Mucosa of stomach (tissue), 1 donor: ENCODE measurements at regions not wholly inside any gene's neighbourhood (a gene's known extent, or its start where the extent isn't known, plus 50 kb on each side); places are given as distances from the start of the nearest gene placed in this dataset.

ENCODE experiments used
- H3K27me3 ChIP-seq: one replicate; pipeline ENCODE4 v1.7.0; 2013; ENCODE audit warnings: mild to moderate bottlenecking, low read length; ENCODE audit not compliant: control insufficient read depth, insufficient read depth
- H3K36me3 ChIP-seq: one replicate; pipeline ENCODE4 v1.7.0; 2013; ENCODE audit warnings: low read length; ENCODE audit not compliant: control insufficient read depth, insufficient read depth
- H3K4me1 ChIP-seq: one replicate; pipeline ENCODE4 v1.7.0; 2013; ENCODE audit warnings: mild to moderate bottlenecking, low read length; ENCODE audit not compliant: control insufficient read depth, insufficient read depth
- H3K4me3 ChIP-seq: one replicate; pipeline ENCODE4 v1.7.0; 2013; ENCODE audit warnings: low read length
- H3K9ac ChIP-seq: one replicate; pipeline ENCODE4 v1.7.0; 2013; ENCODE audit warnings: mild to moderate bottlenecking, low read length, moderate library complexity
- H3K9me3 ChIP-seq: one replicate; pipeline ENCODE4 v1.7.0; 2013; ENCODE audit warnings: mild to moderate bottlenecking, low read length, moderate library complexity; ENCODE audit not compliant: control insufficient read depth
- donor health status: Pancreatic carcinoma.

DNA sequence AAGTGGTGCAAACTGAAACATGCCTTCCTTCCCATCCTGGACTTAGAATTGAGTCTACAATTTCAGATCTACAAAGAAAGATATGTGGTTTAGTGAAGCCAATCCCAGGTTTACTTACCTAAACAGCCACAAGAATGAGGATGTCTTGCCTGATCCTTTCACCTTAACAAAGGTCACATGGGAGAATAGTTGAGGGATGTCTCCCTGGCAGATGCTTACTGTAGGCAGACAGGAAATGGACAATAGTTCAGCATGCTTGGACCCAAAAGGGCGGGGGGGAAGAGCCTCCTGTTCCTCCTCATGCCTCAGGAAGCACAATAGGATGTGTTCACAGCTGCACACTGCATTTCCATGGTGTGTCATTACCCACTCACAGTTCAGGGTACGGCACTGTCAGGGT, 492.7 kb upstream of the USP24 start:
- no peak overlapping the region for H3K4me3 ChIP-seq
- H3K27me3 ChIP-seq: no peaks in the 10 kb centered on the region
- no peak overlapping the region for H3K9ac ChIP-seq
- H3K4me1 ChIP-seq: no peaks in the 10 kb centered on the region
- no peaks in the 10 kb centered on the region for H3K36me3 ChIP-seq
- H3K9me3 ChIP-seq: no peaks in the 10 kb centered on the region

DNA sequence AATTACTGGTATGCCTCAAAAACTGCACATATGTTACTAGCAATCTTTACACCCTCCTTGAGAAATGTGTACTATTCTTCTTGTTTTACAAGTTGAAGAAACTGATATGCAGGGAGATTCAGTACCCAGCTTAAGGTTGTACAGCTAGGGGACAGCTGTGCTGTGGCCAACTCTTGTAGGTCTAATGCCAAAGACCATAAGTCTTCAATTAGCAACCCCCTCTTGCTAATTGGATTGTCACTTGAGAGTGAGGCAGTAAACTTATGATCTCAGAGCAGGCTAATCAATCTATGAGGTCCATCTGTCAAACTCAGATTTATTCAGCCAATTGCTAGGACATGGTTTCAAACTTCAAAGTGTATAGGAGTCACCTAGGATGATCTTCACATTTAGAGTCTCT, 492.0 kb upstream of the USP24 start:
- Histone ChIP-seq H3K9me3 (no peaks in the 10 kb centered on the region), H3K9ac (no peak overlapping the region), H3K27me3 (no peaks in the 10 kb centered on the region), H3K4me1 (no peaks in the 10 kb centered on the region), H3K36me3 (no peaks in the 10 kb centered on the region), H3K4me3 (no peak overlapping the region)

DNA sequence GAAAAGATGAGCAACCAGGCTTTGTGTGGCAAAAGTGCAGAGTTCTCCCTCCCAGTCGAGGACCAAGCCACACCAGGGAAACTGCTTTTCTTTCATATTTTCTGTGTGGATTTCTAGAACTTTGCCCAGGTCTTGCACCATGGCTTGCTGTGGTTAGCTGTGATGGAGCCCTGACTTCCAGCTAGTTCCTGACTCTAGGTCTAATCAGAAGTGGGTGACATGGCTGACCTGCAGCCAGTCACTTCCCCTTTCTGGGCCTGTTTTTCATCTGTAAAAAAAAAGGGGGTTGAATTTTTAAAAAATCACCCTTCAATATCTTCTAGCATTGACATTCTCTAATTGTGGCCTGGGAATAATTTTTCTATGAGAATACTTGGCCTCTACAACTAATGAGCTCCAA, 491.2 kb upstream of the USP24 start:
- no peaks in the 10 kb centered on the region for H3K36me3 ChIP-seq
- H3K9me3 ChIP-seq: no peaks in the 10 kb centered on the region
- no peaks in the 10 kb centered on the region for H3K27me3 ChIP-seq
- no peak overlapping the region for H3K9ac ChIP-seq
- H3K4me3 ChIP-seq: no peak overlapping the region
- H3K4me1 ChIP-seq: no peaks in the 10 kb centered on the region

DNA sequence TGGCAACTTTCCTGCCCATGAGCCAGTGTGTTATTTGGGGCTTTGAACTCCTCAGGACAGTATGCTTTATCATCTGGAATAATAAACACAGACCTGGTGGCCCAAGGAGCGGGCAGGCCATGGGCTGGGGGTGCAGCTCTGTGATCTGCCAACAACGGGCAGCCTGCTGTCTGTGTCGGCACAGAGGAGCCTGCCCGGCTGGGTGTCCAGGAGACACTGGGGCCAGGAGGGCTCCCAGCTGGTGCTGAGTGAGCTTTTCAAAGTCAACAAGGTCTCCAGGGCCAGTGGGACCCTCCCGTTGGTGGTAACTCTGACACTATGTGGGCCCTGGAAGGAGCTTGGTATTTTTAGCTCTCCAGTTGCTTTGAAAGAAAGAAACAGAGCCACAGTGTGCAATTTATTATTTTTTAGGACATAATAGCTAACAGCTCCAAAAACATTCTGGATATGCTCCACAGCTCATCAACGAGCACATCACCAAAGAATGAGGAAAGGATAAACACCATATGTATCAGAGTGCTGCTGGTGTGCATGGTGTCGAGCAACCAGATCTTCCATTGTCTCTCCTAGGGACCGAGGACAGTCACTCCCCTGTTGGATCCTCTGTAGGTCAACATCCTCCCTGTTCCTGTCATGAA, 488.7 kb upstream of the USP24 start:
- H3K9ac ChIP-seq: no peak overlapping the region
- no peaks in the 10 kb centered on the region for H3K9me3 ChIP-seq
- no peaks in the 10 kb centered on the region for H3K27me3 ChIP-seq
- H3K4me1 ChIP-seq: no peaks in the 10 kb centered on the region
- H3K36me3 ChIP-seq: no peaks in the 10 kb centered on the region
- H3K4me3 ChIP-seq: no peak overlapping the region

DNA sequence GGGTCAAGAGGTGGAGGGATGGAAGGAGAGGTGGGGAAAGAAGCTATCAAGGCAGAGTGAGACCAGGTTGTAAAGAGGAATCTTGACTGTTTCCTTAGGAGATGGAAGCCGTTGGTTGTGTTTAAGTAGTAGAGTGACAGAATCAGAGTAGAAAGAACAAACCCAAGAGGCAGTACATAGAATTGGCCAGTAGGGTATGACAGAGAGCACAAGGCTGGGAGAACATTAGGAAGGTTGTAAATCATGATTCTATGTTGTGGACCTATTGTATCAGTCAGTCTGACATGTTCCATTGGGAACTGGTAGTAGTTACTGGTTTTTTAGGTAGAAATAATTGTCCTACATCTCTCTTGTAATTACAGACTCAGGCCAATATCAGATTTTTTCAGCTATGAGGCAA, 486.9 kb upstream of the USP24 start:
- H3K9me3 ChIP-seq: no peaks in the 10 kb centered on the region
- H3K36me3 ChIP-seq: no peaks in the 10 kb centered on the region
- H3K9ac ChIP-seq: no peak overlapping the region
- no peaks in the 10 kb centered on the region for H3K4me1 ChIP-seq
- H3K27me3 ChIP-seq: no peaks in the 10 kb centered on the region
- no peak overlapping the region for H3K4me3 ChIP-seq

DNA sequence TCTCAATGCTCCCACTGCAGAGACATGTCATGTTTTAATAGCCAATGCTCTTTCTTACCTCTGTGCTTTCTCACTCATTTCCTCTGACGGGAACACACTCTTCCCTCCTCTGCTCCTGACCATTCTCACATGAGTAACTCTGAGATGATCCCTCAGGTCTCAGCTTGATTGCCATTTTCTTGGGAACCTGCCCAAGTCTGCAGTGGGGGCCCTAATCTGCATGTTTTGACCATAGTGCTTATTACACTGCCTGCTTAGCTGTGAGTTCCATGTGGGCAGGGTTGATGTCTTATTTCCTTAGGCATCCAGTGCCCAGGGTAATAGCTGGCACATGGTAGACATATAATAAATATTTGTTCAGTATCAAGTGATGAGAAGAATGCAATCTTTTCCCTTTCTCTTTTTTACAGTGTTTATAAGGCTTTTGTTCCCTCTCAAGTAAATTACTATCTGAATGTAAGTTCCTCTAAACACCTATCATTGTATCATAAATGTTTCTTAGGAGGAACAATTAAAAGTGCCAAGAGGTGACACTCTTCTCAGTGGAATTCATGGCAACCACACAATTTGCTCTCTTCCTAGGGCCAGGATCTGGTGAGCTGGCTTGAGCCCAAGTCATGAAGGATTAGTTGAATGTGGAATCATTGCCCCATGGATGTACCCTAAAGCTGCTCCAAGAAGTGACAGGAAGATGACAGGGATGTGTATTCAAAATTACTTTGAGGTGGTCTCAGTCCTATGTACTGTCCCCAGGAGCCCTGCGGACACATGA, 485.4 kb upstream of the USP24 start:
- Histone ChIP-seq H3K27me3 (no peaks in the 10 kb centered on the region), H3K36me3 (no peaks in the 10 kb centered on the region), H3K4me1 (no peaks in the 10 kb centered on the region), H3K4me3 (no peak overlapping the region), H3K9me3 (no peaks in the 10 kb centered on the region), H3K9ac (no peak overlapping the region)

DNA sequence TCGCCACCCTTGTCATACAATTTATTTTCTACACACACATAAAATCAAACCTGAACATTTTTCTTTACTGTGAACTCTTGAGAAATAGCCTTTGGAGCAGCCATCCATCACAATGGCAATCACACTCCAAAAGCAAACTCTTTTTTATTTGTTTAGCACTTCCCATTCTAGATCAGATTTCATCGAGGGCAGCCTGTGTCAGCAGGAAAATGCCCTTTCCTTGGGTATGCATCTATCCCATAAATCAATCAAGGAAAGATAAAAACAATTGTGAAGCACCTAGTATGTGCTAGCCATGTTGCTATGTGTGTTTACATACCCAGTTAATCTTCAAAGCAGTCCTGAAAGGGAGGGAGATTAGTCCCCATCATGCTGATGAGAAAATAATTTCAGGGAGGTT, 484.1 kb upstream of the USP24 start:
- Histone ChIP-seq H3K36me3 (no peaks in the 10 kb centered on the region), H3K4me3 (no peak overlapping the region), H3K27me3 (no peaks in the 10 kb centered on the region), H3K4me1 (no peaks in the 10 kb centered on the region), H3K9me3 (no peaks in the 10 kb centered on the region), H3K9ac (no peak overlapping the region)

DNA sequence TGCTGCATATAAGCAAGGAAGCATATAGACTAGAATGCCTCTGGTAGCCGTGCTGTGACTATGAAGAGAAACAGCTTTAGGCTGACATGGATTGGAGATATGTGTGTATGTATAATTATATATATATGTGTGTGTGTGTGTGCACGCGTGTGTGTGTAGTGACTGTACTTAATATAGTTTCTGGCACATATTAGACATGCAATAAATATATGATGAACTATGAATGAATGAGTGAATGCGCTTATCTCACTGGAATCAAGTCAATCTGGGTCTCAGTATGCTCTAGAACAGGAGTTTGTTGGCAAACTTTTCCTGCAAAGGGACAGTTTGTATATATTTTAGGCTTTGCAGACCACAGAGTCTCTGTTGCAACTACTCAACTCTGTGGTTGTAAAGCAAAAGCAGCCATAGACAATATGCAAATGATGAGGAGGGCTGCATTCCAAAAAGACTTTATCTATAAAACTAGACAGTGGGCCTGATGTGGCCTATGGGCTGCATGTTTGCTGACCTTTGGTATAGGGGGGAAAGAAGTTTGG, 482.9 kb upstream of the USP24 start:
- Histone ChIP-seq H3K4me1 (no peaks in the 10 kb centered on the region), H3K36me3 (no peaks in the 10 kb centered on the region), H3K4me3 (no peak overlapping the region), H3K9me3 (no peaks in the 10 kb centered on the region), H3K27me3 (no peaks in the 10 kb centered on the region), H3K9ac (no peak overlapping the region)

DNA sequence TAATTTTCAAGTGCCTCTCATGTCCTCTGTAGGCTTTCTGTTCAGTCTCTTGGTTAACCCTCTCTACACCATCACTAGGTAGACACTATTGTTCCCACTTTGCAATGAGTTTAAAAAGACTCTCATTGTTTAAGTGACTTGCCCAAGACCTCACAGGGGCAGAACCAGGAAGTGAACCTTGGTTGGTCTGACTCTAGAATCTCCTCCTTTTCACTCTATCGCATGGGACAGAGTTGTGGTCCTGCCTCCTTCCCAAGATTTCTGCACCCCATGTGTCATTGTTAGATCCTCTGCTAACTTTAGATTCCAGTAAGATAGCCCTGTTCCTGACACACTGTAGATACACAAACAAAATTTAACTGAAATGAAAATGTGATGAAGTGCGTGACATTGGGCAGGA, 481.7 kb upstream of the USP24 start:
- H3K9ac ChIP-seq: no peak overlapping the region
- no peaks in the 10 kb centered on the region for H3K4me1 ChIP-seq
- no peak overlapping the region for H3K4me3 ChIP-seq
- no peaks in the 10 kb centered on the region for H3K27me3 ChIP-seq
- H3K36me3 ChIP-seq: no peaks in the 10 kb centered on the region
- no peaks in the 10 kb centered on the region for H3K9me3 ChIP-seq

DNA sequence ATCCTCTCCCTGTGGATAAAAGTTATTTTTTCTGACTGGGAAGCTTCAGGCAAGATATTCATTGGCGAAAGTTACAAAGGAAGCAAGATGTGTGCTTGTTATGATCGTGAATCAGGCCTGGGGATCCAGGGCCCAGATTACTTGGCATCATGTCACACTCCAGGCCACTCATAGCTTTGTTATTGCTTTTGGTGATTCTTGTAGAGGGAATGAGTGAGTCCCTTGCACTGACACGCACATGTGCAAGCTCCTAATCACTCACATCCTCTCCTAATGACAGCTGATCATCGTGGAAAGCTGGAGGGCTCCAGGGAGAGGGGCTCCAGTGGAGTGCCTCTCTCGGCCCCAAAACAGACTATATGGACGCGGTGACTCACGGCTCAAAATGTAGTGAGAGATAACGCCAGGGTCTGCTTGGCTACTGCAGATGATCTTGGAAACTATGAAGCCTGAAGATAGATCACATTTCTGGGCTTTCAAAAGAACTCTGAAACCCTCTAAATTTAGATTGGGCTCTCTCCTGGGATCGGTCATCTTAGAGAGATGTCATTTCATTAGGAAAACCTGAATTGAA, 481.1 kb upstream of the USP24 start:
- H3K27me3 ChIP-seq: no peaks in the 10 kb centered on the region
- H3K9ac ChIP-seq: no peak overlapping the region
- H3K9me3 ChIP-seq: no peaks in the 10 kb centered on the region
- H3K4me1 ChIP-seq: no peaks in the 10 kb centered on the region
- no peak overlapping the region for H3K4me3 ChIP-seq
- H3K36me3 ChIP-seq: no peaks in the 10 kb centered on the region

DNA sequence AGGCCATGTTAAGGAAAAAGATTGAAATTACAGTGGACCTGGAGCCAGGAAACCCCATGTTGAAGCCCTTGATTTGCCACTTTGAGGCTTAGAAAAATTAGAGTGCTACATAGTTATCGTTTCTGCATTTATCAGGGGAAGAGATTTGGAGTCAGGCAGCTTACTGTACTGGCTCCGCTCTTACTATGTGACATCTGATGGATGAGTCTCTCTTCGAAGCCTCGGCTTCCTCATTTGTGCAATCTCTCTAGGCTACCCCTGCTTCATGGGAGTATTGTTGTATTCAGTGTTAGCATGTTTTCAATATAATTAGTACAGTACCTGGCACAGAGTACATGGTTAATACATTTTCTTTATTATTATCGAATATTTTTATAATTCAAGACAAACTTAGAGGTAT, 480.4 kb upstream of the USP24 start:
- H3K27me3 ChIP-seq: no peaks in the 10 kb centered on the region
- no peaks in the 10 kb centered on the region for H3K4me1 ChIP-seq
- no peaks in the 10 kb centered on the region for H3K36me3 ChIP-seq
- H3K9me3 ChIP-seq: no peaks in the 10 kb centered on the region
- no peak overlapping the region for H3K9ac ChIP-seq
- H3K4me3 ChIP-seq: no peak overlapping the region

DNA sequence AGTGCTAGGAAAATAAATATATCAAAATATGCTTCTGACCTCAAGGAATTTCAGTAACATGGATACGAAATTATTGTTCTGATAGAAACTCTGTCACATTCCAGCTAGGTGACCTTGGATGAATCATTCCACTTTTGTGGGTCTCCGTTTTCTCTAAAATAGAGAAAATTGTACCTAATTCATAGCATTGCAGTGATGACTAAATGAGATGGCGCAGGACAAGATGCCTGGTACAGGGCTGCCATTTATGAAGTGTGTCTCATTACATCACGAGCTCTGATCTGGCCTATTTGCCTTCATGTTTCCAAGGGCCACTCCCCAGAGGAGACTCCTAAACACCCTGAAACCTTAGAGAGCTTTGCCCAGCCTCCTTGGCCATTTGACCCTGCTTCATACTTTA, 480.0 kb upstream of the USP24 start:
- Histone ChIP-seq H3K9me3 (no peaks in the 10 kb centered on the region), H3K27me3 (no peaks in the 10 kb centered on the region), H3K4me1 (no peaks in the 10 kb centered on the region), H3K36me3 (no peaks in the 10 kb centered on the region), H3K4me3 (no peak overlapping the region), H3K9ac (no peak overlapping the region)
